Ovary (tissue), 3 donors: ENCODE measurements at regions not wholly inside any gene's neighbourhood (a gene's known extent, or its start where the extent isn't known, plus 50 kb on each side); places are given as distances from the start of the nearest gene placed in this dataset.

Experiments
- EP300 ChIP-seq: sonication (generic); formaldehyde crosslinking; IDR thresholded peaks from one replicate; pipeline ENCODE4 v1.6.1; 2017; ENCODE audit warnings: antibody characterized with exemption
- POLR2A ChIP-seq: fragments of 450-650 bp; IDR thresholded peaks from one replicate; pipeline ENCODE4 v1.6.1; 2017; ENCODE audit warnings: antibody characterized with exemption, mild to moderate bottlenecking, moderate library complexity
- TF ChIP-seq, protein P1 (sequence below), 3 donors: fragments of 450-650 bp in 2 of 3; fragments of 200-600 bp in 1 of 3; IDR thresholded peaks; one replicate each; pipeline versions ENCODE4 v1.5.1 to v1.8.0; 2016 to 2022; ENCODE audit warnings: antibody characterized with exemption in 3 of 3, mild to moderate bottlenecking in 1 of 3
- donor health status: DM: no; HTN: no; CAD: no.

DNA sequence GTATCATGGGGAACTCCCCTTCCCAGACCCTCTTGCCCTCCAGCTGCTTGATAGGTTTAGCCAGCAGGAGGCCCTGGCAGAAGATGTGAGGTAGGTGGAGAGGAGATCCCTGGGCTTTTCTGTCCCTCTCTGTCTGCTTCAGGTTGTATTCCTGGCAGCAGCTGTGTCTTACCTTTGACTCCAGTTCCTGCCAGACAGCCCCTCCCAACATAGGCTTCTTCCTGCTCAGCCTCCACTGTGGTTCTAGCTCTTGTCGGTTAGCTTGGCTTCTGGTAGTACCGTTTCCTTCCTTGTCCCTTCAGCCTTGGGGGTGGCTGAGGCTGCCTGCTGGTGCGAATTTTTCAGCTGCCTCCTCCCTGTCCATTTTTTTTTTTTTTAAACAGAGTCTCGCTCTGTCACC is 215.7 kb upstream of the CRY1 start:
- TF ChIP-seq, protein P1, sequence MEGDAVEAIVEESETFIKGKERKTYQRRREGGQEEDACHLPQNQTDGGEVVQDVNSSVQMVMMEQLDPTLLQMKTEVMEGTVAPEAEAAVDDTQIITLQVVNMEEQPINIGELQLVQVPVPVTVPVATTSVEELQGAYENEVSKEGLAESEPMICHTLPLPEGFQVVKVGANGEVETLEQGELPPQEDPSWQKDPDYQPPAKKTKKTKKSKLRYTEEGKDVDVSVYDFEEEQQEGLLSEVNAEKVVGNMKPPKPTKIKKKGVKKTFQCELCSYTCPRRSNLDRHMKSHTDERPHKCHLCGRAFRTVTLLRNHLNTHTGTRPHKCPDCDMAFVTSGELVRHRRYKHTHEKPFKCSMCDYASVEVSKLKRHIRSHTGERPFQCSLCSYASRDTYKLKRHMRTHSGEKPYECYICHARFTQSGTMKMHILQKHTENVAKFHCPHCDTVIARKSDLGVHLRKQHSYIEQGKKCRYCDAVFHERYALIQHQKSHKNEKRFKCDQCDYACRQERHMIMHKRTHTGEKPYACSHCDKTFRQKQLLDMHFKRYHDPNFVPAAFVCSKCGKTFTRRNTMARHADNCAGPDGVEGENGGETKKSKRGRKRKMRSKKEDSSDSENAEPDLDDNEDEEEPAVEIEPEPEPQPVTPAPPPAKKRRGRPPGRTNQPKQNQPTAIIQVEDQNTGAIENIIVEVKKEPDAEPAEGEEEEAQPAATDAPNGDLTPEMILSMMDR (IDR thresholded peaks at IDR 0.05) = no peak
- TF ChIP-seq POLR2A (no peak), EP300 (no peak)
